GM23338 (cell line): ENCODE measurements at regions not wholly inside any gene's neighbourhood (a gene's known extent, or its start where the extent isn't known, plus 50 kb on each side); places are given as distances from the start of the nearest gene placed in this dataset.

Experiments
- ATAC-seq: fragments of 200-7000 bp; cut with Tn5 transposase; 3 replicates; pipeline ENCODE4 v1.9.1; 2020
- DNase-seq: peaks from one replicate; pipeline ENCODE4 v3.0.0-alpha.2; 2015; ENCODE audit warnings: low spot score
- H2AFZ ChIP-seq: fragments of 200-600 bp; sonication (generic); 2 replicates; pipeline ENCODE4 v1.8.0; 2016; ENCODE audit warnings: antibody characterized with exemption, mild to moderate bottlenecking, moderate library complexity
- H3F3A ChIP-seq: fragments of 200-600 bp; sonication (generic); replicated peaks from 2 replicates; pipeline ENCODE4 v1.8.0; 2017; ENCODE audit warnings: antibody characterized with exemption, mixed run types, low read depth
- H3K27ac ChIP-seq: fragments of 200-600 bp; sonication (generic); 2 replicates; pipeline ENCODE4 v1.6.1; 2016; ENCODE audit warnings: low read depth
- H3K27me3 ChIP-seq: fragments of 200-600 bp; sonication (generic); 2 replicates; pipeline ENCODE4 v1.8.0; 2016; ENCODE audit warnings: mild to moderate bottlenecking, mixed run types, moderate library complexity; ENCODE audit not compliant: insufficient read depth
- H3K36me3 ChIP-seq: fragments of 200-600 bp; sonication (generic); 2 replicates; pipeline ENCODE4 v1.8.0; 2016; ENCODE audit warnings: mild to moderate bottlenecking; ENCODE audit not compliant: insufficient read depth
- H3K4me1 ChIP-seq: fragments of 200-600 bp; sonication (generic); 2 replicates; pipeline ENCODE4 v1.8.0; 2016; ENCODE audit warnings: mild to moderate bottlenecking, moderate library complexity; ENCODE audit not compliant: insufficient read depth
- H3K4me2 ChIP-seq: fragments of 200-600 bp; sonication (generic); 2 replicates; pipeline ENCODE4 v1.7.1; 2017; ENCODE audit warnings: mixed run types
- H3K4me3 ChIP-seq: fragments of 200-600 bp; sonication (generic); 2 replicates; pipeline ENCODE4 v1.6.1; 2016; ENCODE audit warnings: mixed run types
- H3K79me2 ChIP-seq: fragments of 200-600 bp; sonication (generic); replicated peaks from 2 replicates; pipeline ENCODE4 v1.8.0; 2017; ENCODE audit warnings: mild to moderate bottlenecking; ENCODE audit not compliant: insufficient read depth
- H3K9me2 ChIP-seq: fragments of 200-600 bp; sonication (generic); 2 replicates; pipeline ENCODE4 v1.8.0; 2017; ENCODE audit not compliant: insufficient read depth
- H4K20me1 ChIP-seq: fragments of 200-600 bp; sonication (generic); replicated peaks from 2 replicates; pipeline ENCODE4 v1.8.0; 2017; ENCODE audit warnings: mild to moderate bottlenecking; ENCODE audit not compliant: insufficient read depth
- H3K27ac Mint-ChIP-seq: 2 replicates; pipeline ENCODE4 v1.8.0; 2020; ENCODE audit warnings: inconsistent platforms, mild to moderate bottlenecking, moderate library complexity, mixed read lengths
- H3K27me3 Mint-ChIP-seq: 3 replicates; pipeline ENCODE4 v1.8.0; 2022; ENCODE audit warnings: low read depth, mild to moderate bottlenecking, moderate library complexity, mixed read lengths, inconsistent platforms; ENCODE audit not compliant: insufficient read depth, poor library complexity
- H3K36me3 Mint-ChIP-seq: 3 replicates; pipeline ENCODE4 v1.8.0; 2021; ENCODE audit warnings: low read depth, mild to moderate bottlenecking, inconsistent platforms, moderate library complexity, mixed read lengths
- H3K4me1 Mint-ChIP-seq: 3 replicates; pipeline ENCODE4 v1.8.0; 2020; ENCODE audit warnings: mild to moderate bottlenecking, inconsistent platforms, mixed read lengths
- H3K4me3 Mint-ChIP-seq: 3 replicates; pipeline ENCODE4 v1.8.0; 2021; ENCODE audit warnings: moderate library complexity, mild to moderate bottlenecking, inconsistent platforms, mixed read lengths
- H3K9me3 Mint-ChIP-seq: 3 replicates; pipeline ENCODE4 v1.8.0; 2020; ENCODE audit warnings: moderate library complexity, mild to moderate bottlenecking, inconsistent platforms, mixed read lengths
- CREB1 ChIP-seq: fragments of 250-450 bp; sonication (Bioruptor Pico); IDR thresholded peaks from 2 replicates; pipeline ENCODE4 v1.5.0; 2020; ENCODE audit warnings: low read depth, mild to moderate bottlenecking, moderate library complexity
- EZH2 ChIP-seq: fragments of 200-600 bp; sonication (generic); IDR thresholded peaks from one replicate; pipeline ENCODE4 v1.8.0; 2017; ENCODE audit warnings: antibody characterized with exemption, mild to moderate bottlenecking, low read depth; ENCODE audit not compliant: unreplicated experiment
- EZH2phosphoT487 ChIP-seq: fragments of 200-600 bp; sonication (generic); IDR thresholded peaks from one replicate; pipeline ENCODE4 v1.8.1; 2018; ENCODE audit warnings: antibody characterized with exemption; ENCODE audit not compliant: unreplicated experiment
- JUNB ChIP-seq: IDR thresholded peaks from one replicate; pipeline ENCODE4 v1.6.1; 2016; ENCODE audit warnings: antibody characterized with exemption; ENCODE audit not compliant: unreplicated experiment
- POLR2AphosphoS5 ChIP-seq: IDR thresholded peaks from 2 replicates; pipeline ENCODE4 v1.6.1; 2016; ENCODE audit warnings: antibody characterized with exemption, low read depth
- STAT1 ChIP-seq: IDR thresholded peaks from one replicate; pipeline ENCODE4 v1.6.1; 2016; ENCODE audit warnings: antibody characterized with exemption; ENCODE audit not compliant: unreplicated experiment
- TF ChIP-seq, protein P1 (sequence below), 2 experiments: fragments of 200-600 bp in 1 of 2; sonication (generic) in 1 of 2; conservative IDR thresholded peaks; 2 replicates each; pipeline versions ENCODE4 v1.5.1 to v1.6.1; 2016 to 2017; ENCODE audit warnings: antibody characterized with exemption in 2 of 2, low read depth in 2 of 2, mild to moderate bottlenecking in 2 of 2, moderate library complexity in 1 of 2
- TF ChIP-seq, protein P2 (sequence below): IDR thresholded peaks from one replicate; pipeline ENCODE4 v1.6.1; 2018; ENCODE audit warnings: antibody characterized with exemption; ENCODE audit not compliant: unreplicated experiment
- TF ChIP-seq, protein P3 (sequence below): IDR thresholded peaks from 2 replicates; pipeline ENCODE4 v1.6.1; 2016; ENCODE audit warnings: antibody characterized with exemption

DNA sequence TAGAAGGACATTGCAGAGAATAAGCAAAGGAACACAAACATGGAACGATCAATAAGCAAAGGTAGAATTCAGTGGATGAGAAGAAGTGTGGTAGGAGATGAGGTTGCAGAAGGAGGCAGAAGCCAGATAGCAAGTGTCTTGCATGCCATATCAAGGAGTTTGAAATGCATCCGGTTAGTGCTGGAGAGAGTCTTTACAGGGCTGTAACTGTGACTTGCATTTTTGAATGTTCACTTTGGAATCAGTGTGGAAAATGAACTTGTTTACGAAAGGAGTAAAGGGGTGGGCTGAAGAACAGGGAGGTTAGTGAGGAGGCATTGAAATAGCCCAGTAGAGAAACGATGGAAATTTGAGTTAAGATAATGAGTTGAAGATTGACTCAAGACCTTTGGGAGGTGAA lies 90.7 kb upstream of the MBNL2 start:
- Mint-ChIP-seq H3K27me3 (peaks cover 8% of the 10 kb centered on the region), H3K9me3 (no peaks in the 10 kb centered on the region), H3K36me3 (no peaks in the 10 kb centered on the region; the same call in 2 of the 3 replicates), H3K27ac (no peak overlapping the region), H3K4me3 (no peak overlapping the region), H3K4me1 (peaks cover 10% of the 10 kb centered on the region)
- H3K4me2 ChIP-seq, result no peak overlapping the region
- no peak overlapping the region for H2AFZ ChIP-seq
- H3K4me3 ChIP-seq, result no peak overlapping the region
- no peaks in the 10 kb centered on the region for H3K79me2 ChIP-seq
- no peak for TF ChIP-seq CREB1
- TF ChIP-seq, protein P1, sequence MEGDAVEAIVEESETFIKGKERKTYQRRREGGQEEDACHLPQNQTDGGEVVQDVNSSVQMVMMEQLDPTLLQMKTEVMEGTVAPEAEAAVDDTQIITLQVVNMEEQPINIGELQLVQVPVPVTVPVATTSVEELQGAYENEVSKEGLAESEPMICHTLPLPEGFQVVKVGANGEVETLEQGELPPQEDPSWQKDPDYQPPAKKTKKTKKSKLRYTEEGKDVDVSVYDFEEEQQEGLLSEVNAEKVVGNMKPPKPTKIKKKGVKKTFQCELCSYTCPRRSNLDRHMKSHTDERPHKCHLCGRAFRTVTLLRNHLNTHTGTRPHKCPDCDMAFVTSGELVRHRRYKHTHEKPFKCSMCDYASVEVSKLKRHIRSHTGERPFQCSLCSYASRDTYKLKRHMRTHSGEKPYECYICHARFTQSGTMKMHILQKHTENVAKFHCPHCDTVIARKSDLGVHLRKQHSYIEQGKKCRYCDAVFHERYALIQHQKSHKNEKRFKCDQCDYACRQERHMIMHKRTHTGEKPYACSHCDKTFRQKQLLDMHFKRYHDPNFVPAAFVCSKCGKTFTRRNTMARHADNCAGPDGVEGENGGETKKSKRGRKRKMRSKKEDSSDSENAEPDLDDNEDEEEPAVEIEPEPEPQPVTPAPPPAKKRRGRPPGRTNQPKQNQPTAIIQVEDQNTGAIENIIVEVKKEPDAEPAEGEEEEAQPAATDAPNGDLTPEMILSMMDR (conservative IDR thresholded peaks at IDR 0.05; ENCODE audit: low read depth in 2 of 2), result no peak
- no peak overlapping the region for H3K27ac ChIP-seq
- no peaks in the 10 kb centered on the region for H4K20me1 ChIP-seq
- no peak for ATAC-seq
- no peaks in the 10 kb centered on the region for H3K36me3 ChIP-seq
- H3K9me2 ChIP-seq, result 0 out of 2 replicates have a peak, but pooled peaks cover 20% of the 10 kb centered on the region
- DNase-seq, result no peak
- H3K27me3 ChIP-seq, result no peaks in the 10 kb centered on the region
- H3K4me1 ChIP-seq, result peaks cover 8% of the 10 kb centered on the region; the same call in 1 of the 2 replicates
- no peaks in the 10 kb centered on the region for H3F3A ChIP-seq

DNA sequence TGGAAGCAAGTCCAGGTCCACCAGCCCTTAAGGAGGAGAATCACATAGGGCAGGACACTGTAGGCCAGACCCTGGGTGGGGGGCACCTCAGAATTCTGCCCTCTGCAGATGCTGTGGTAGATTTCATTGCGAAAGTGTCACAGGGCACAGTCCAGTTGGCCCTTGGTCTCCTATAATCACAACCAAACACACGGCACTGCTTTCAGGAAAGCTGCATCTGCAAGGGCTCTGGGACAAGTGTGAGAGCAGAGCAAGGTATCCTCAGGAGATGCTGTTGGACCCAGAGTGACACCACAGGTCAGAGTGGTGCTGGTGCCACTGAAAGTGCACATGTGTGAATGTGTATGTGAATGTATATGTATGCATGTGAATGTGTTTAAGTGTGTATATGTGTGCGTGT lies 88.6 kb upstream of the MBNL2 start:
- Histone ChIP-seq H3K4me1 (no peaks in the 10 kb centered on the region), H3K36me3 (no peaks in the 10 kb centered on the region), H4K20me1 (no peaks in the 10 kb centered on the region), H3K9me2 (0 out of 2 replicates have a peak, but pooled peaks cover 8% of the 10 kb centered on the region), H3K4me2 (no peak overlapping the region), H2AFZ (no peak overlapping the region), H3K27me3 (no peaks in the 10 kb centered on the region), H3F3A (no peaks in the 10 kb centered on the region), H3K4me3 (no peak overlapping the region), H3K27ac (no peak overlapping the region), H3K79me2 (no peaks in the 10 kb centered on the region)
- DNase-seq (no peak), ATAC-seq (no peak)
- H3K27ac Mint-ChIP-seq, result no peak overlapping the region
- H3K36me3 Mint-ChIP-seq, result no peaks in the 10 kb centered on the region; the same call in 2 of the 3 replicates
- H3K4me1 Mint-ChIP-seq, result peaks cover 2% of the 10 kb centered on the region; the same call in 1 of the 3 replicates
- no peak overlapping the region for H3K4me3 Mint-ChIP-seq
- peaks cover 8% of the 10 kb centered on the region for H3K27me3 Mint-ChIP-seq
- H3K9me3 Mint-ChIP-seq, result no peaks in the 10 kb centered on the region
- TF ChIP-seq STAT1 (no peak), CREB1 (no peak), POLR2AphosphoS5 (no peak), JUNB (no peak), EZH2 (no peak), EZH2phosphoT487 (no peak)
- TF ChIP-seq, protein P2, sequence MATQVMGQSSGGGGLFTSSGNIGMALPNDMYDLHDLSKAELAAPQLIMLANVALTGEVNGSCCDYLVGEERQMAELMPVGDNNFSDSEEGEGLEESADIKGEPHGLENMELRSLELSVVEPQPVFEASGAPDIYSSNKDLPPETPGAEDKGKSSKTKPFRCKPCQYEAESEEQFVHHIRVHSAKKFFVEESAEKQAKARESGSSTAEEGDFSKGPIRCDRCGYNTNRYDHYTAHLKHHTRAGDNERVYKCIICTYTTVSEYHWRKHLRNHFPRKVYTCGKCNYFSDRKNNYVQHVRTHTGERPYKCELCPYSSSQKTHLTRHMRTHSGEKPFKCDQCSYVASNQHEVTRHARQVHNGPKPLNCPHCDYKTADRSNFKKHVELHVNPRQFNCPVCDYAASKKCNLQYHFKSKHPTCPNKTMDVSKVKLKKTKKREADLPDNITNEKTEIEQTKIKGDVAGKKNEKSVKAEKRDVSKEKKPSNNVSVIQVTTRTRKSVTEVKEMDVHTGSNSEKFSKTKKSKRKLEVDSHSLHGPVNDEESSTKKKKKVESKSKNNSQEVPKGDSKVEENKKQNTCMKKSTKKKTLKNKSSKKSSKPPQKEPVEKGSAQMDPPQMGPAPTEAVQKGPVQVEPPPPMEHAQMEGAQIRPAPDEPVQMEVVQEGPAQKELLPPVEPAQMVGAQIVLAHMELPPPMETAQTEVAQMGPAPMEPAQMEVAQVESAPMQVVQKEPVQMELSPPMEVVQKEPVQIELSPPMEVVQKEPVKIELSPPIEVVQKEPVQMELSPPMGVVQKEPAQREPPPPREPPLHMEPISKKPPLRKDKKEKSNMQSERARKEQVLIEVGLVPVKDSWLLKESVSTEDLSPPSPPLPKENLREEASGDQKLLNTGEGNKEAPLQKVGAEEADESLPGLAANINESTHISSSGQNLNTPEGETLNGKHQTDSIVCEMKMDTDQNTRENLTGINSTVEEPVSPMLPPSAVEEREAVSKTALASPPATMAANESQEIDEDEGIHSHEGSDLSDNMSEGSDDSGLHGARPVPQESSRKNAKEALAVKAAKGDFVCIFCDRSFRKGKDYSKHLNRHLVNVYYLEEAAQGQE, result no peak
- TF ChIP-seq, protein P3, sequence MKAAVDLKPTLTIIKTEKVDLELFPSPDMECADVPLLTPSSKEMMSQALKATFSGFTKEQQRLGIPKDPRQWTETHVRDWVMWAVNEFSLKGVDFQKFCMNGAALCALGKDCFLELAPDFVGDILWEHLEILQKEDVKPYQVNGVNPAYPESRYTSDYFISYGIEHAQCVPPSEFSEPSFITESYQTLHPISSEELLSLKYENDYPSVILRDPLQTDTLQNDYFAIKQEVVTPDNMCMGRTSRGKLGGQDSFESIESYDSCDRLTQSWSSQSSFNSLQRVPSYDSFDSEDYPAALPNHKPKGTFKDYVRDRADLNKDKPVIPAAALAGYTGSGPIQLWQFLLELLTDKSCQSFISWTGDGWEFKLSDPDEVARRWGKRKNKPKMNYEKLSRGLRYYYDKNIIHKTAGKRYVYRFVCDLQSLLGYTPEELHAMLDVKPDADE, result no peak
- TF ChIP-seq, protein P1 (conservative IDR thresholded peaks at IDR 0.05; ENCODE audit: low read depth in 2 of 2), result no peak
